SH-SY5Y (cell line): ENCODE measurements at regions not wholly inside any gene's neighbourhood (a gene's known extent, or its start where the extent isn't known, plus 50 kb on each side); places are given as distances from the start of the nearest gene placed in this dataset.

Experiments
- GATA2 ChIP-seq: IDR thresholded peaks from 2 replicates; pipeline ENCODE4 v1.6.1; 2011; ENCODE audit warnings: mild to moderate bottlenecking, low read depth, low read length
- GATA3 ChIP-seq: IDR thresholded peaks from 2 replicates; pipeline ENCODE4 v1.6.1; 2011; ENCODE audit warnings: low read depth, mild to moderate bottlenecking, low read length, moderate library complexity

- TF ChIP-seq GATA2 (no peak), GATA3 (no peak)
These were observed 129.7 kb upstream of the CALCR start for GRCh38 chr7:93704217-93704616.
